GM12878 (cell line): ENCODE measurements at regions not wholly inside any gene's neighbourhood (a gene's known extent, or its start where the extent isn't known, plus 50 kb on each side); places are given as distances from the start of the nearest gene placed in this dataset.

ENCODE experiments used
- ATAC-seq: fragments of 200-7000 bp; cut with Tn5 transposase; 3 replicates; pipeline ENCODE4 v1.9.1; 2020; ENCODE audit warnings: mild to moderate bottlenecking, moderate library complexity
- BruUV-seq: library from RNA; stranded (reverse); fragments of 400-500 nt; replicated peaks from 2 replicates; lab custom pipeline; 2021; lab: Mats Ljungman, UMichigan
- CTCF ChIA-PET: fragments of 300-600 bp; sonication (Branson Sonifier 250); formaldehyde crosslinking; extraction: SDS; loops from one replicate; lab custom pipeline; 2021; ENCODE audit warnings: inconsistent platforms; lab: Yijun Ruan, JAX
- POLR2A ChIA-PET: fragments of 350-600 bp; formaldehyde crosslinking; extraction: SDS; loops from one replicate; lab custom pipeline; 2021; ENCODE audit warnings: inconsistent platforms; lab: Charles Lee
- RAD21 ChIA-PET: fragments of 300-600 bp; sonication (Branson Sonifier 250); formaldehyde crosslinking; loops from one replicate; lab custom pipeline; 2023; ENCODE audit warnings: antibody characterized with exemption; ENCODE audit not compliant: unreplicated experiment; lab: Charles Lee
- SMC1A ChIA-PET: fragments of 300-600 bp; sonication (Branson Sonifier 250); formaldehyde crosslinking; loops from one replicate; lab custom pipeline; 2023; ENCODE audit not compliant: unreplicated experiment, uncharacterized antibody; lab: Charles Lee
- DNase-seq: peaks from one replicate; pipeline ENCODE4 v3.0.0-alpha.2; 2011; ENCODE audit warnings: low read depth, low spot score
- FAIRE-seq: peaks from 3 replicates; lab custom pipeline; 2011; peaks lifted over from hg19 to GRCh38; lab: Jason Lieb, UNC
- H2AFZ ChIP-seq: 2 replicates; pipeline ENCODE4 v1.6.0; 2011; ENCODE audit warnings: low read depth, low read length, control low read depth; ENCODE audit not compliant: control insufficient read depth
- H3K27ac ChIP-seq: 2 replicates; pipeline ENCODE4 v1.5.1; 2011; ENCODE audit warnings: control low read depth; ENCODE audit not compliant: control insufficient read depth, insufficient read depth
- H3K27me3 ChIP-seq, 2 experiments: replicated peaks in 1 of 2; 2 replicates each; pipeline versions ENCODE4 v1.6.0 to v1.6.1; 2011; ENCODE audit warnings: low read length in 1 of 2; ENCODE audit not compliant: control insufficient read depth in 2 of 2, insufficient read depth in 2 of 2
- H3K36me3 ChIP-seq, 2 experiments: 2 replicates each; pipeline ENCODE4 v1.5.1; 2011; ENCODE audit warnings: low read length in 1 of 2; ENCODE audit not compliant: control insufficient read depth in 2 of 2, insufficient read depth in 2 of 2
- H3K4me1 ChIP-seq: 2 replicates; pipeline ENCODE4 v1.6.1; 2011; ENCODE audit warnings: mild to moderate bottlenecking, low read length, moderate library complexity, mixed read lengths; ENCODE audit not compliant: control insufficient read depth, insufficient read depth
- H3K4me2 ChIP-seq: 2 replicates; pipeline ENCODE4 v1.6.0; 2011; ENCODE audit warnings: control low read depth; ENCODE audit not compliant: control insufficient read depth, insufficient read depth
- H3K4me3 ChIP-seq: fragments of 200-600 bp; sonication (generic); 2 replicates; pipeline ENCODE4 v1.5.1; 2016
- H3K79me2 ChIP-seq: 2 replicates; pipeline ENCODE4 v1.6.0; 2011; ENCODE audit warnings: low read length; ENCODE audit not compliant: control insufficient read depth, insufficient read depth
- H3K9ac ChIP-seq: 2 replicates; pipeline ENCODE4 v1.8.0; 2011; ENCODE audit warnings: low read length, control low read depth, mixed read lengths; ENCODE audit not compliant: control insufficient read depth, insufficient read depth
- H3K9me3 ChIP-seq: replicated peaks from 3 replicates; pipeline ENCODE4 v1.5.1; 2011; ENCODE audit warnings: mild to moderate bottlenecking, low read length; ENCODE audit not compliant: control insufficient read depth, insufficient read depth
- H4K20me1 ChIP-seq: 2 replicates; pipeline ENCODE4 v1.6.0; 2011; ENCODE audit not compliant: control insufficient read depth, insufficient read depth
- ELK1 ChIP-seq: IDR thresholded peaks from 2 replicates; pipeline ENCODE4 v1.6.1; 2012; ENCODE audit warnings: low read depth, low read length, improper control_type of control experiment
- FOXK2 ChIP-seq: fragments of 450-650 bp; IDR thresholded peaks from 2 replicates; pipeline ENCODE4 v1.6.1; 2017; ENCODE audit warnings: mild to moderate bottlenecking, moderate library complexity
- FOXM1 ChIP-seq: IDR thresholded peaks from 2 replicates; pipeline ENCODE4 v1.6.1; 2012; ENCODE audit warnings: low read depth, mild to moderate bottlenecking, inconsistent platforms, low read length, moderate library complexity
- HDGF ChIP-seq: fragments of 450-650 bp; IDR thresholded peaks from 2 replicates; pipeline ENCODE4 v1.6.1; 2016; ENCODE audit warnings: antibody characterized with exemption
- IKZF2 ChIP-seq, 2 experiments: fragments of 450-650 bp; IDR thresholded peaks; 2 replicates each; pipeline ENCODE4 v1.6.1; 2017; ENCODE audit warnings: mild to moderate bottlenecking in 2 of 2, moderate library complexity in 2 of 2
- IRF5 ChIP-seq: fragments of 450-650 bp; IDR thresholded peaks from 2 replicates; pipeline ENCODE4 v1.6.1; 2017; ENCODE audit warnings: borderline replicate concordance
- NKRF ChIP-seq: fragments of 450-650 bp; conservative IDR thresholded peaks from 2 replicates; pipeline ENCODE4 v1.6.1; 2017; ENCODE audit warnings: mild to moderate bottlenecking, moderate library complexity
- NRF1 ChIP-seq: conservative IDR thresholded peaks from 2 replicates; pipeline ENCODE4 v1.6.1; 2011; ENCODE audit warnings: mild to moderate bottlenecking, low read depth, low read length, improper control_type of control experiment
- POLR2A ChIP-seq: IDR thresholded peaks from 2 replicates; pipeline ENCODE4 v1.6.1; 2011; ENCODE audit warnings: low read depth, mild to moderate bottlenecking, low read length
- POU2F2 ChIP-seq: IDR thresholded peaks from 3 replicates; pipeline ENCODE4 v1.6.1; 2011; ENCODE audit warnings: low read depth, mild to moderate bottlenecking, low read length, borderline replicate concordance
- SMAD1 ChIP-seq: fragments of 450-650 bp; IDR thresholded peaks from 2 replicates; pipeline ENCODE4 v1.6.1; 2018; ENCODE audit warnings: mild to moderate bottlenecking, low read depth; ENCODE audit not compliant: partially characterized antibody
- SMAD5 ChIP-seq: IDR thresholded peaks from 2 replicates; pipeline ENCODE4 v1.6.1; 2016; ENCODE audit warnings: antibody characterized with exemption, low read depth
- TARDBP ChIP-seq: IDR thresholded peaks from 2 replicates; pipeline ENCODE4 v1.6.1; 2016; ENCODE audit warnings: borderline replicate concordance
- USF2 ChIP-seq: IDR thresholded peaks from 2 replicates; pipeline ENCODE4 v1.6.1; 2011; ENCODE audit warnings: low read depth, low read length, improper control_type of control experiment, borderline replicate concordance
- YY1 ChIP-seq: IDR thresholded peaks from 2 replicates; pipeline ENCODE4 v1.6.1; 2011; ENCODE audit warnings: low read depth, mild to moderate bottlenecking, low read length
- WGBS: methylation state at CpG from one replicate; pipeline ENCODE4 v1.1.6; 2016; ENCODE audit warnings: low lambda C conversion rate; ENCODE audit not compliant: insufficient replicate concordance, insufficient coverage; ENCODE audit errors: missing lambda C conversion rate; 5-methylcytosine and 5-hydroxymethylcytosine counted together
- in situ Hi-C: fragments of 300-500 bp; cut with MboI; formaldehyde crosslinking; loops from 9 replicates; pipeline ENCODE4 v1.14.3; 2018; ENCODE audit warnings: mixed read lengths
- intact Hi-C: fragments of 100-400 bp; cut with micrococcal nuclease; formaldehyde crosslinking; loops from one replicate; pipeline ENCODE4 v1.14.2; 2022; ENCODE audit not compliant: unreplicated experiment

- no peaks in the 10 kb centered on the region for H3K79me2 ChIP-seq
- ATAC-seq (no peak), DNase-seq (no peak)
- no TSS peak for BruUV-seq
- no peaks in the 10 kb centered on the region for H3K27me3 ChIP-seq
- in situ Hi-C loops = loop anchor here (10.0 kb wide), 1 partner anchor 575 kb away; the partner anchor contains the start of gene EFNA5
- H3K4me2 ChIP-seq = no peak overlapping the region
- no peak overlapping the region for H3K9ac ChIP-seq
- TF ChIP-seq IRF5 (no peak), FOXM1 (no peak), YY1 (no peak)
- TF ChIP-seq, all 136 proteins: peak for 0
- intact Hi-C loops = loop anchor here (5.0 kb wide), 1 partner anchor 257 kb away; no protein-coding TSS in a partner anchor
- WGBS = 44% methylated on average over 3 of the region's 3 CpGs
- H3K36me3 ChIP-seq = no peaks in the 10 kb centered on the region
- ChIA-PET POLR2A (no interaction called here), SMC1A (no interaction called here), CTCF (no interaction called here), RAD21 (no interaction called here)
- no peak overlapping the region for H2AFZ ChIP-seq
- H3K4me1 ChIP-seq = no peaks in the 10 kb centered on the region
- no peak overlapping the region for H3K4me3 ChIP-seq
- H3K27ac ChIP-seq = no peak overlapping the region
- H3K9me3 ChIP-seq = no peaks in the 10 kb centered on the region; the same call in 2 of the 3 replicates
- no peaks in the 10 kb centered on the region for H4K20me1 ChIP-seq
- no peak for FAIRE-seq
Observed at GRCh38 chr5:107100121-107100520, 570.6 kb downstream of the EFNA5 start.

GRCh38 chr5:107099506-107099905 is 571.2 kb downstream of the EFNA5 start:
- SMC1A ChIA-PET = no interaction called here
- H3K4me3 ChIP-seq = no peak overlapping the region
- no peaks in the 10 kb centered on the region for H4K20me1 ChIP-seq
- no peak for DNase-seq
- no peak overlapping the region for H2AFZ ChIP-seq
- H3K9me3 ChIP-seq = no peaks in the 10 kb centered on the region; the same call in 2 of the 3 replicates
- no peaks in the 10 kb centered on the region for H3K36me3 ChIP-seq
- BruUV-seq = no TSS peak
- in situ Hi-C loops (no loop called here), intact Hi-C loops (no loop called here)
- 54% methylated on average over 4 of the region's 4 CpGs for WGBS
- no peaks in the 10 kb centered on the region for H3K27me3 ChIP-seq
- H3K27ac ChIP-seq = no peak overlapping the region
- no peak overlapping the region for H3K4me2 ChIP-seq
- ATAC-seq = no peak
- POLR2A ChIA-PET = no interaction called here
- no peaks in the 10 kb centered on the region for H3K4me1 ChIP-seq
- H3K9ac ChIP-seq = no peak overlapping the region
- FAIRE-seq = no peak
- CTCF ChIA-PET = no interaction called here
- RAD21 ChIA-PET = no interaction called here
- no peaks in the 10 kb centered on the region for H3K79me2 ChIP-seq
- TF ChIP-seq POLR2A (no peak), TARDBP (no peak), IKZF2 (IDR thresholded peaks at IDR 0.05) (no peak), SMAD1 (no peak), NKRF (no peak), FOXK2 (no peak), SMAD5 (no peak), POU2F2 (no peak), NRF1 (no peak), USF2 (no peak), ELK1 (no peak), HDGF (no peak)
